ENCODE measurements at regions not wholly inside any gene's neighbourhood (a gene's known extent, or its start where the extent isn't known, plus 50 kb on each side); places are given as distances from the start of the nearest gene placed in this dataset.

- peak in 1 of 51 donors; percentile 6 for DNase-seq
Observed at GRCh38 chrX:44042751-44043150, 69.6 kb upstream of the NDP start.

- no peak for DNase-seq
Observed at GRCh38 chrX:44042116-44042515, 68.9 kb upstream of the NDP start.

- no peak for DNase-seq
Observed at GRCh38 chrX:44040406-44040805, 67.2 kb upstream of the NDP start.

- DNase-seq = no peak
Observed at GRCh38 chrX:44039556-44039955, 66.4 kb upstream of the NDP start.

- no peak for DNase-seq
Observed at GRCh38 chrX:44036336-44036735, 63.1 kb upstream of the NDP start.

GRCh38 chrX:44035571-44035970 is 62.4 kb upstream of the NDP start:
- DNase-seq = no peak

GRCh38 chrX:44032479-44032878 is 59.3 kb upstream of the NDP start:
- no peak for DNase-seq

GRCh38 chrX:44025555-44025954 is 52.4 kb upstream of the NDP start:
- no peak for DNase-seq
